ENCODE measurements at regions not wholly inside any gene's neighbourhood (a gene's known extent, or its start where the extent isn't known, plus 50 kb on each side); places are given as distances from the start of the nearest gene placed in this dataset.

GRCh38 chr5:82749461-82749820 lies 327.8 kb downstream of the TMEM167A start:
- no peak for TF ChIP-seq CTCF (IDR thresholded peaks at IDR 0.05)
- Histone ChIP-seq H3K27ac (no peak overlapping the region), H3K4me3 (no peak overlapping the region), H3K36me3 (ENCODE audit: insufficient read depth in 1 of 2, low read depth in 1 of 2) (no peaks in the 10 kb centered on the region), H3K27me3 (ENCODE audit: insufficient read depth in 3 of 3, low read length in 2 of 3) (no peaks in the 10 kb centered on the region), H3K4me1 (no peaks in the 10 kb centered on the region), H3K9me3 (no peaks in the 10 kb centered on the region)
- intact Hi-C loops (cut with DNase I) = no loop called here
- DNase-seq (no peak), ATAC-seq (no peak)
- 2 to 6% (median 3%) methylated on average over 5 of the region's 5 CpGs for WGBS, 3 donors

GRCh38 chr5:82748688-82749460 lies 328.3 kb downstream of the TMEM167A start:
- Histone ChIP-seq H3K4me3 (no peak overlapping the region), H3K27me3 (ENCODE audit: insufficient read depth in 3 of 3, low read length in 2 of 3) (no peaks in the 10 kb centered on the region), H3K27ac (no peak overlapping the region), H3K36me3 (ENCODE audit: insufficient read depth in 1 of 2, low read depth in 1 of 2) (no peaks in the 10 kb centered on the region), H3K9me3 (no peaks in the 10 kb centered on the region), H3K4me1 (no peaks in the 10 kb centered on the region)
- ATAC-seq (no peak), DNase-seq (no peak)
- intact Hi-C loops (cut with DNase I) = no loop called here
- TF ChIP-seq CTCF (IDR thresholded peaks at IDR 0.05) = no peak
- WGBS, 3 donors = 18 to 23% (median 18%) methylated on average over 8 of the region's 8 CpGs

GRCh38 chr5:82747986-82748385 lies 329.2 kb downstream of the TMEM167A start:
- Histone ChIP-seq H3K27me3 (ENCODE audit: insufficient read depth in 3 of 3, low read length in 2 of 3) (no peaks in the 10 kb centered on the region), H3K4me3 (no peak overlapping the region), H3K27ac (no peak overlapping the region), H3K4me1 (no peaks in the 10 kb centered on the region), H3K36me3 (ENCODE audit: insufficient read depth in 1 of 2, low read depth in 1 of 2) (no peaks in the 10 kb centered on the region), H3K9me3 (no peaks in the 10 kb centered on the region)
- TF ChIP-seq CTCF (IDR thresholded peaks at IDR 0.05) = no peak
- DNase-seq (no peak), ATAC-seq (no peak)
- WGBS, 3 donors = 73 to 87% (median 87%) methylated on average over 2 of the region's 2 CpGs
- intact Hi-C loops (cut with DNase I) = no loop called here

- intact Hi-C loops (cut with DNase I) = no loop called here
- ATAC-seq = no peak
- 88 to 92% (median 91%) methylated on average over 2 of the region's 2 CpGs for WGBS, 3 donors
Observed at GRCh38 chr5:82745016-82745415, 332.2 kb downstream of the TMEM167A start.

More at GRCh38 chr5:82745016-82745415, 332.2 kb downstream of the TMEM167A start:
- DNase-seq = no peak
- TF ChIP-seq CTCF (IDR thresholded peaks at IDR 0.05) = no peak
- H3K27me3 ChIP-seq (ENCODE audit: insufficient read depth in 3 of 3, low read length in 2 of 3) = no peaks in the 10 kb centered on the region
- no peaks in the 10 kb centered on the region for H3K9me3 ChIP-seq
- no peak overlapping the region for H3K27ac ChIP-seq
- no peaks in the 10 kb centered on the region for H3K36me3 ChIP-seq (ENCODE audit: insufficient read depth in 1 of 2, low read depth in 1 of 2)
- H3K4me3 ChIP-seq = no peak overlapping the region
- H3K4me1 ChIP-seq = no peaks in the 10 kb centered on the region

All from psoas muscle (tissue), 7 donors.